K562 (cell line): ENCODE measurements at regions not wholly inside any gene's neighbourhood (a gene's known extent, or its start where the extent isn't known, plus 50 kb on each side); places are given as distances from the start of the nearest gene placed in this dataset.
A peak's percentile ranks its signal among the peaks of the same experiment; 100 is the strongest.

Experiments used
- ATAC-seq: fragments of 200-7000 bp; cut with Tn5 transposase; 3 replicates; pipeline ENCODE4 v1.9.1; 2020; ENCODE audit warnings: moderate library complexity
- BruUV-seq: library from RNA; stranded (reverse); fragments of 400-500 nt; replicated peaks from 2 replicates; lab custom pipeline; 2021; lab: Mats Ljungman, UMichigan
- CTCF ChIA-PET: fragments of 300-600 bp; formaldehyde crosslinking; extraction: SDS; loops from one replicate; lab custom pipeline; 2021; ENCODE audit warnings: low intra/inter-chr PET ratio; lab: Yijun Ruan, JAX
- POLR2A ChIA-PET: fragments of 300-600, 350-650 bp; sonication (Branson Sonifier 250); formaldehyde crosslinking; extraction: SDS; loops from one replicate; lab custom pipeline; 2021; ENCODE audit warnings: antibody characterized with exemption, inconsistent platforms; lab: Yijun Ruan, JAX
- DNase-seq, 4 experiments: peaks; one replicate each; pipeline versions ENCODE4 v3.0.0 to v3.0.0-alpha.2; 2011 to 2018; ENCODE audit warnings: low spot score in 3 of 4, mixed read lengths in 3 of 4; ENCODE audit errors: extremely low read depth in 1 of 4
- FAIRE-seq: peaks from 2 replicates; lab custom pipeline; 2011; peaks lifted over from hg19 to GRCh38; lab: Jason Lieb, UNC
- H2AFZ ChIP-seq: 2 replicates; pipeline ENCODE4 v1.6.0; 2011; ENCODE audit warnings: low read depth, low read length, control low read depth, inconsistent platforms
- H3K27ac ChIP-seq: fragments of 200-600 bp; 3 replicates; pipeline ENCODE4 v1.8.0; 2011; ENCODE audit warnings: low read depth, mild to moderate bottlenecking, control low read depth, inconsistent platforms, low read length, moderate library complexity, mixed read lengths; ENCODE audit errors: extremely low read depth
- H3K27me3 ChIP-seq, 2 experiments: fragments of 300-600 bp in 1 of 2; 2 replicates in 1 of 2; 3 replicates in 1 of 2; pipeline versions ENCODE4 v1.6.0 to v1.8.0; 2011; ENCODE audit warnings: inconsistent platforms in 2 of 2, low read length in 2 of 2, mild to moderate bottlenecking in 1 of 2, mixed read lengths in 1 of 2, moderate library complexity in 1 of 2; ENCODE audit not compliant: control insufficient read depth in 2 of 2, insufficient read depth in 2 of 2
- H3K36me3 ChIP-seq: fragments of 300-600 bp; 3 replicates; pipeline ENCODE4 v1.8.0; 2011; ENCODE audit warnings: mild to moderate bottlenecking, low read length, inconsistent platforms; ENCODE audit not compliant: control insufficient read depth, insufficient read depth
- H3K4me1 ChIP-seq, 2 experiments: fragments of 200-600 bp in 1 of 2; replicated peaks in 1 of 2; 2 replicates in 1 of 2; 3 replicates in 1 of 2; pipeline versions ENCODE4 v1.5.1 to v1.8.0; 2011; ENCODE audit warnings: inconsistent platforms in 2 of 2, low read length in 2 of 2, mild to moderate bottlenecking in 1 of 2, mixed read lengths in 1 of 2, moderate library complexity in 1 of 2; ENCODE audit not compliant: control insufficient read depth in 2 of 2, insufficient read depth in 2 of 2
- H3K4me2 ChIP-seq: 2 replicates; pipeline ENCODE4 v1.6.1; 2011; ENCODE audit warnings: low read length, control low read depth, inconsistent platforms, mixed read lengths; ENCODE audit not compliant: insufficient read depth
- H3K4me3 ChIP-seq: fragments of 200-600 bp; sonication (generic), shearing (Covaris generic); 2 replicates; pipeline ENCODE4 v1.5.1; 2016; ENCODE audit warnings: control low read depth, inconsistent platforms
- H3K79me2 ChIP-seq: fragments of 200-600 bp; 3 replicates; pipeline ENCODE4 v1.8.0; 2011; ENCODE audit warnings: low read length, inconsistent platforms; ENCODE audit not compliant: control insufficient read depth, insufficient read depth
- H3K9ac ChIP-seq, 2 experiments: 2 replicates each; pipeline versions ENCODE4 v1.6.0 to v1.6.1; 2011; ENCODE audit warnings: low read depth in 2 of 2, low read length in 2 of 2, control low read depth in 1 of 2, inconsistent platforms in 1 of 2, mild to moderate bottlenecking in 1 of 2, mixed read lengths in 1 of 2; ENCODE audit not compliant: insufficient read depth in 1 of 2
- H3K9me1 ChIP-seq: one replicate; pipeline ENCODE4 v1.6.0; 2011; ENCODE audit warnings: inconsistent platforms, mild to moderate bottlenecking, low read length, moderate library complexity; ENCODE audit not compliant: control insufficient read depth, insufficient read depth
- H3K9me3 ChIP-seq: replicated peaks from 2 replicates; pipeline ENCODE4 v1.5.1; 2011; ENCODE audit warnings: low read depth, low read length, inconsistent platforms; ENCODE audit not compliant: control insufficient read depth, insufficient read depth
- H4K20me1 ChIP-seq: replicated peaks from 2 replicates; pipeline ENCODE4 v1.6.1; 2011; ENCODE audit warnings: low read length, inconsistent platforms, mixed read lengths; ENCODE audit not compliant: control insufficient read depth, insufficient read depth
- GABPA ChIP-seq: fragments of 200-800 bp; sonication (Bioruptor generic); conservative IDR thresholded peaks from 2 replicates; pipeline ENCODE4 v1.6.1; 2016; ENCODE audit warnings: low read depth, missing genetic modification characterization, missing compliant biosample characterization
- GTF2A2 ChIP-seq: IDR thresholded peaks from 2 replicates; pipeline ENCODE4 v1.6.1; 2016; ENCODE audit warnings: mild to moderate bottlenecking, missing genetic modification characterization, missing compliant biosample characterization
- MXI1 ChIP-seq: IDR thresholded peaks from 2 replicates; pipeline ENCODE4 v1.6.1; 2011; ENCODE audit warnings: low read depth, mild to moderate bottlenecking, improper control_type of control experiment, low read length
- NR2C2 ChIP-seq, 2 experiments: fragments of 200-800 bp in 1 of 2; sonication (Bioruptor generic) in 1 of 2; sonication (generic) in 1 of 2; formaldehyde crosslinking in 1 of 2; IDR thresholded peaks; 2 replicates each; pipeline versions ENCODE4 v1.6.1 to v1.8.0; 2016 to 2022; ENCODE audit warnings: mild to moderate bottlenecking in 1 of 2, missing compliant biosample characterization in 1 of 2, missing genetic modification characterization in 1 of 2, missing genetic modification reagents in 1 of 2
- TCF7 ChIP-seq: sonication (generic); IDR thresholded peaks from 2 replicates; pipeline ENCODE4 v1.6.1; 2016; ENCODE audit warnings: antibody characterized with exemption, borderline replicate concordance
- ZNF347 ChIP-seq: fragments of 450-650 bp; formaldehyde crosslinking; IDR thresholded peaks from 2 replicates; pipeline ENCODE4 v1.4.0; 2020; ENCODE audit warnings: low read depth, mild to moderate bottlenecking, moderate library complexity
- ZNF444 ChIP-seq: fragments of 250-450 bp; sonication (Bioruptor Pico); IDR thresholded peaks from 2 replicates; pipeline ENCODE4 v1.4.0; 2020; ENCODE audit warnings: mild to moderate bottlenecking, moderate library complexity
- ZSCAN32 ChIP-seq: fragments of 450-650 bp; formaldehyde crosslinking; IDR thresholded peaks from 2 replicates; pipeline ENCODE4 v1.4.0; 2020; ENCODE audit warnings: mild to moderate bottlenecking, moderate library complexity
- WGBS: fragments of 100-300 bp; shearing (Covaris generic); methylation state at CpG from one replicate; pipeline ENCODE4 v1.1.6; 2016; ENCODE audit warnings: low coverage, mixed read lengths; ENCODE audit not compliant: insufficient coverage; ENCODE audit errors: missing lambda C conversion rate; 5-methylcytosine and 5-hydroxymethylcytosine counted together
- in situ Hi-C: fragments of 300-500 bp; cut with MboI; formaldehyde crosslinking; loops from 4 replicates; pipeline ENCODE4 v1.15.0; 2018; ENCODE audit warnings: inconsistent platforms, mixed read lengths
- intact Hi-C: fragments of 100-400 bp; cut with micrococcal nuclease; formaldehyde crosslinking; loops from 2 replicates; pipeline ENCODE4 v1.14.2; 2022
- TF ChIP-seq, protein P1 (sequence below), 3 experiments: fragments of 200-800 bp in 1 of 3; sonication (Bioruptor generic) in 1 of 3; sonication (generic) in 1 of 3; formaldehyde crosslinking in 1 of 3; IDR thresholded peaks; 2 replicates each; pipeline versions ENCODE4 v1.6.1 to v1.8.0; 2016 to 2022; ENCODE audit warnings: mild to moderate bottlenecking in 2 of 3, missing compliant biosample characterization in 2 of 3, missing genetic modification characterization in 2 of 3, missing genetic modification reagents in 1 of 3
- TF ChIP-seq, protein P2 (sequence below): fragments of 200-800 bp; sonication (Bioruptor generic); IDR thresholded peaks from 2 replicates; pipeline ENCODE4 v1.6.1; 2017; ENCODE audit warnings: missing genetic modification characterization, missing compliant biosample characterization

DNA sequence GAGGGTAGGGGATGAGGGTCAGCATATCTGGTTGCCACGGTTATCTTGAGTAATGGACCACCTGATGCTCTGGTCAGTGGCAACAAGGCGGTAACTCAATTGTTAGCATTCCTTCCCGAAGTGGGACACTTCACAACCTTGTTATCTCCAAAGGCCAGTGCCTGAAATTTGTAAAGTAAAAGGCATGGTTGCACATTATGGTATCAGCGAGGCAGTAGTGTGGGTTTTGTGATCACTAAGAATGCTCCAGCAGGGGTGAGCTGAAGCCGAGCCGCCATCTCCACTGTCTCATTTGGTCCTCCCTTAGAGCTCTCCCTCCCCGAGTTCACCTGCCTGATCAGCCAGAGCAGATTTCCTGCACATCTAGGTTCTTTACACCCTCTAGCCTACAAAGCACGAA, 50.5 kb upstream of the LGALSL start (continued):
- TF ChIP-seq ZNF347 (CRISPR knock-in tag), result no peak
- no peak for TF ChIP-seq ZSCAN32 (CRISPR knock-in tag)
- TF ChIP-seq, protein P1, sequence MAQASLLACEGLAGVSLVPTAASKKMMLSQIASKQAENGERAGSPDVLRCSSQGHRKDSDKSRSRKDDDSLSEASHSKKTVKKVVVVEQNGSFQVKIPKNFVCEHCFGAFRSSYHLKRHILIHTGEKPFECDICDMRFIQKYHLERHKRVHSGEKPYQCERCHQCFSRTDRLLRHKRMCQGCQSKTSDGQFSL (CRISPR knock-in tag; IDR thresholded peaks at IDR 0.05), result no peak
- TF ChIP-seq, protein P1 (tag; IDR thresholded peaks at IDR 0.05), result no peak
- TF ChIP-seq MXI1, result no peak
- no peak for TF ChIP-seq ZNF444
- TF ChIP-seq TCF7, result no peak

DNA sequence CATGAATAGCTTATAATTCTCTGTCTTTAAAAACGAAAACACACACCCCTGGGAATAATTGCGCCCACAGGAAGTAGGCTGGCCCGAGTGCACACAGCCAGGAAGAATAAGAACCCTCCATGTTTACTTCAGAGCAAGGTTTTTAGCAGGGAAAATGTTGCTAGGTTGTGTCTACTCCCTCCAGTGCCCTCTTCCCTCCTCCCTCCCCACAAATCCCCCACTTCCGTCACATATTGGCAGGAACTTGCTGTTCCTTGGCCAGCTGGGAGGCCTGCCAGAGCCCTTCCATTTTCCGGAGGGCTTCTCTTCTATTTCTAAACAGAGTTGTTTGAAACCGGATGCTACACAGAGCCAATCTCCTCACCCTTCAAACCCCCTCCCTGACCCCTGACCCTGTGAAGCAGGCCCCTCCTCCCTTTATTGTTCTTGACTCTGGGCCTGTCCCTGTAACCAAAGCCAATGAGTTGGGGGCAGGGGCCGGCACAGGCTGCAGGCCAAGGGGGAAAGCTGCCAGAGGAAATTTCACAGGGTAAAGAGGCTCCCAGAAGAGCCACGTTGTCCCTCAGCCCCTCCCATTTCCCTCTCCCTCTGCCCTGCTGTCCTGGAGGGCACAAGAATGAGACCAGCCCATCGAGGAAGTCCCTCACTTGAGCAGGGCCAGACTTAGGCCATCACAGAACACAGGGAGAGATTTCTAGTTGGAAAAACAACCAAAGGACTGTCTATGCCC, 49.8 kb upstream of the LGALSL start:
- Histone ChIP-seq H3K4me2 (no peak overlapping the region), H3K4me3 (no peak overlapping the region), H3K9me3 (no peaks in the 10 kb centered on the region), H3K79me2 (no peaks in the 10 kb centered on the region), H3K27ac (no peak overlapping the region), H3K9ac (no peak overlapping the region), H3K9me1 (no peaks in the 10 kb centered on the region), H4K20me1 (no peaks in the 10 kb centered on the region), H3K4me1 (peaks cover 0 to 22% of the 10 kb centered on the region in 2 experiments; a peak in 4 of 5 replicates), H3K36me3 (no peaks in the 10 kb centered on the region), H2AFZ (peak overlapping the region; percentile 64), H3K27me3 (peaks cover 0 to 30% of the 10 kb centered on the region in 2 experiments; a peak in 2 of 5 replicates)
- ChIA-PET CTCF (no interaction called here), POLR2A (no interaction called here)
- intact Hi-C loops (no loop called here), in situ Hi-C loops (no loop called here)
- ATAC-seq (no peak), FAIRE-seq (no peak), DNase-seq (no peak)
- 26% methylated on average over 9 of the region's 9 CpGs for WGBS
- no peak for TF ChIP-seq NR2C2 (CRISPR knock-in tag; IDR thresholded peaks at IDR 0.05)
- peak; percentile 54; the same call in 1 of the 2 replicates for TF ChIP-seq NR2C2 (tag; IDR thresholded peaks at IDR 0.05)
- 0 out of 2 replicates have a peak, but pooled peaks have one; percentile 43 for TF ChIP-seq GABPA (tag)
- TF ChIP-seq, protein P2, sequence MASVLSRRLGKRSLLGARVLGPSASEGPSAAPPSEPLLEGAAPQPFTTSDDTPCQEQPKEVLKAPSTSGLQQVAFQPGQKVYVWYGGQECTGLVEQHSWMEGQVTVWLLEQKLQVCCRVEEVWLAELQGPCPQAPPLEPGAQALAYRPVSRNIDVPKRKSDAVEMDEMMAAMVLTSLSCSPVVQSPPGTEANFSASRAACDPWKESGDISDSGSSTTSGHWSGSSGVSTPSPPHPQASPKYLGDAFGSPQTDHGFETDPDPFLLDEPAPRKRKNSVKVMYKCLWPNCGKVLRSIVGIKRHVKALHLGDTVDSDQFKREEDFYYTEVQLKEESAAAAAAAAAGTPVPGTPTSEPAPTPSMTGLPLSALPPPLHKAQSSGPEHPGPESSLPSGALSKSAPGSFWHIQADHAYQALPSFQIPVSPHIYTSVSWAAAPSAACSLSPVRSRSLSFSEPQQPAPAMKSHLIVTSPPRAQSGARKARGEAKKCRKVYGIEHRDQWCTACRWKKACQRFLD (CRISPR knock-in tag), result no peak
- TF ChIP-seq GTF2A2 (tag), result no peak
- BruUV-seq, result no TSS peak
